GM12891 (cell line): ENCODE measurements at regions not wholly inside any gene's neighbourhood (a gene's known extent, or its start where the extent isn't known, plus 50 kb on each side); places are given as distances from the start of the nearest gene placed in this dataset.

Experiments used
- PAX5 ChIP-seq: IDR thresholded peaks from 2 replicates; pipeline ENCODE4 v1.6.1; 2011; ENCODE audit warnings: low read length, moderate library complexity, mild to moderate bottlenecking; ENCODE audit not compliant: insufficient read depth, severe bottlenecking
- POLR2A ChIP-seq: IDR thresholded peaks from 2 replicates; pipeline ENCODE4 v1.6.1; 2011; ENCODE audit warnings: low read depth, low read length, control low read depth
- POLR2AphosphoS5 ChIP-seq: IDR thresholded peaks from 2 replicates; pipeline ENCODE4 v1.6.1; 2011; ENCODE audit warnings: low read depth, low read length, control low read depth
- TAF1 ChIP-seq: IDR thresholded peaks from 2 replicates; pipeline ENCODE4 v1.6.1; 2011; ENCODE audit warnings: low read depth, low read length, control low read depth

- TF ChIP-seq PAX5 (no peak), POLR2A (no peak), POLR2AphosphoS5 (no peak), TAF1 (no peak)
These were observed 75.4 kb downstream of the CDC7 start for GRCh38 chr1:91575909-91576519.
